Muscle of leg (tissue), 3 donors: ENCODE measurements at regions not wholly inside any gene's neighbourhood (a gene's known extent, or its start where the extent isn't known, plus 50 kb on each side); places are given as distances from the start of the nearest gene placed in this dataset.
"Not testable (repeated sequence)": the region's sequence is repeated elsewhere in the genome, so short reads cannot be mapped to it uniquely, and the experiment has no call there.

ENCODE experiments used
- DNase-seq: peaks from one replicate; pipeline ENCODE4 v3.0.0; 2013
- H3K27ac ChIP-seq: one replicate; pipeline ENCODE4 v1.5.1; 2013; ENCODE audit warnings: mild to moderate bottlenecking, low read length, control low read depth
- H3K27me3 ChIP-seq: one replicate; pipeline ENCODE4 v1.6.1; 2013; ENCODE audit warnings: low read length; ENCODE audit not compliant: control insufficient read depth, insufficient read depth
- H3K36me3 ChIP-seq: one replicate; pipeline ENCODE4 v1.6.1; 2013; ENCODE audit warnings: low read length; ENCODE audit not compliant: control insufficient read depth, insufficient read depth
- H3K4me1 ChIP-seq: one replicate; pipeline ENCODE4 v1.6.1; 2013; ENCODE audit warnings: low read length; ENCODE audit not compliant: control insufficient read depth, insufficient read depth
- H3K4me3 ChIP-seq: one replicate; pipeline ENCODE4 v1.5.1; 2013; ENCODE audit warnings: low read length, control low read depth
- H3K9me3 ChIP-seq: replicated peaks from 2 replicates; pipeline ENCODE4 v1.6.1; 2013; ENCODE audit warnings: low read depth, low read length; ENCODE audit not compliant: control insufficient read depth
- WGBS: methylation state at CpG from one replicate; pipeline ENCODE4 v1.1.5; 2013; ENCODE audit warnings: missing lambda C conversion rate; ENCODE audit not compliant: insufficient coverage; 5-methylcytosine and 5-hydroxymethylcytosine counted together

- Histone ChIP-seq H3K4me1 (no peaks in the 10 kb centered on the region), H3K36me3 (no peaks in the 10 kb centered on the region), H3K9me3 (no peaks in the 10 kb centered on the region), H3K4me3 (no peak overlapping the region), H3K27ac (no peak overlapping the region), H3K27me3 (no peaks in the 10 kb centered on the region)
- no CpG with 5 or more reads among the region's 2 CpGs for WGBS
- DNase-seq: no peak
These were observed 660.4 kb downstream of the CD109 start for GRCh38 chr6:74356391-74356790.

GRCh38 chr6:74346936-74347535 is 651.0 kb downstream of the CD109 start:
- no CpG with 5 or more reads among the region's 4 CpGs for WGBS
- Histone ChIP-seq H3K4me3 (no peak overlapping the region), H3K9me3 (no peaks in the 10 kb centered on the region), H3K27me3 (no peaks in the 10 kb centered on the region), H3K27ac (peak overlapping the region; percentile 94), H3K4me1 (peaks cover 3% of the 10 kb centered on the region), H3K36me3 (no peaks in the 10 kb centered on the region)
- DNase-seq: peak; percentile 92

DNA sequence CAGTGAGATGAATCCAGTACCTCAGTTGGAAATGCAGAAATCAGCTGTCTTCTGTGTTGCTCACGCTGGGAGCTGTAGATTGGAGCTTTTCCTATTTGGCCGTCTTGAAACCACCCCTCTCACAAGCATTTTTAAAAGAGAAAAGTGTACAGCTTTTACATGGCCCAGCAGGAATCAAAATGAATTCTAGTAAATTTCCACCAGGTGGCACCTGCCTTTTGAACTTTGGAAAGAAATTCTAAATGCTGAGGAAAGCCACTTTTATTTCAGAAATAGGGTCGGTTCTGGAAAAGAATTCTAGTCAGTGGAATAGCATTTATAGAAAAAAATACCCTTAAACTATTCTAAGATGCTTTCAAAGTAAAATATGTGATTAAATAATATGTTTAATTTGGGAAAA is 647.8 kb downstream of the CD109 start:
- Histone ChIP-seq H3K27ac (no peak overlapping the region), H3K36me3 (no peaks in the 10 kb centered on the region), H3K9me3 (no peaks in the 10 kb centered on the region), H3K4me3 (no peak overlapping the region), H3K27me3 (no peaks in the 10 kb centered on the region), H3K4me1 (peaks cover 3% of the 10 kb centered on the region)
- DNase-seq: no peak
- WGBS: no CpG with 5 or more reads among the region's 3 CpGs

GRCh38 chr6:74343321-74343720 is 647.3 kb downstream of the CD109 start:
- H3K9me3 ChIP-seq, H3K4me3 ChIP-seq, DNase-seq, H3K27ac ChIP-seq, H3K4me1 ChIP-seq, H3K27me3 ChIP-seq, H3K36me3 ChIP-seq: not testable (repeated sequence)
- 83% methylated on average over 3 of the region's 6 CpGs for WGBS

DNA sequence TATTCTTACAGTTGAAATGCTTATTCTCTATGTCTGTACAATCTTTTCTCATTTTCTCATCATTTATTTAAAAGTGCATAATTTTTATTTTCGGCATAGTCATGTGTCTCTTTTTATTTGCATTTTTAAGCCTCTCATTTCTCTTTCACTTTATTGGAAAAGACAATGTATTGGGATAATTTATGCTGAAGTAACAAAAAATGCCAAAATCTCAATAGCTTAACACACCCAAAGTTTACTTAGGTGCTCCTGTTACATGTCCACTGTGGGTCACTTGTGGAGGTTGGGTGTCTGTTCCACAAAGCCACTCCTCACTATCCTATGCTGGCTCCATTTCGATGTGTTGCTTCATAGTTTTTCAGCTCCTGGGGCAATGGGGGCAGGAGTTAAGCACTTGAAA is 638.7 kb downstream of the CD109 start:
- Histone ChIP-seq H3K4me3 (no peak overlapping the region), H3K36me3 (no peaks in the 10 kb centered on the region), H3K9me3 (no peaks in the 10 kb centered on the region), H3K4me1 (no peaks in the 10 kb centered on the region), H3K27ac (no peak overlapping the region), H3K27me3 (no peaks in the 10 kb centered on the region)
- no peak for DNase-seq
- no CpG with 5 or more reads among the region's 2 CpGs for WGBS

DNA sequence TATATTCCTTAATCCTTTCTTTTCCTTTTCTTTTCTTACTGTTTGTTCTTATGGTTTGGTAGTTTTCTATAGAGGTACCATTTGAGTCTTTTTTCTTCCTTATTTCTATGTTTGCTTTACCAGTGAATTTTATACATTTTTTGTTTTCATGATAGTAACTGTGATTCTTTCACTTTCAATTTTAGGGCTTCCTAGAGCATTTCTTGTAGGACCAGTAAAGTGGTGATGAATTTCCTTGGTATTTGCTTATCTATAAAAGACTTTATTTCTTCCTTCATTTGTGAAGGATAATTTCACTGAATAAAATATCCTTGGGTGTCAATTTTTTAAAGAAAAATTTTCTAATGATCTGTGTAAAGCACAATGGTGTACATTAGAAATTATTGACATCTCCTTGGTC is 637.4 kb downstream of the CD109 start:
- Histone ChIP-seq H3K9me3 (no peaks in the 10 kb centered on the region), H3K27me3 (no peaks in the 10 kb centered on the region), H3K4me3 (no peak overlapping the region)

GRCh38 chr6:74320715-74321114 is 624.7 kb downstream of the CD109 start:
- H3K4me3 ChIP-seq: no peak overlapping the region
- no peaks in the 10 kb centered on the region for H3K4me1 ChIP-seq
- no peaks in the 10 kb centered on the region for H3K9me3 ChIP-seq
- no peaks in the 10 kb centered on the region for H3K27me3 ChIP-seq
- no peaks in the 10 kb centered on the region for H3K36me3 ChIP-seq
- DNase-seq: peak; percentile 11
- H3K27ac ChIP-seq: no peak overlapping the region

More for the DNA sequence above, 637.4 kb downstream of the CD109 start:
- Histone ChIP-seq H3K27ac (no peak overlapping the region), H3K4me1 (no peaks in the 10 kb centered on the region), H3K36me3 (no peaks in the 10 kb centered on the region)
- no peak for DNase-seq

- no peak overlapping the region for H3K27ac ChIP-seq
- peak; percentile 19 for DNase-seq
- no peak overlapping the region for H3K4me3 ChIP-seq
- H3K27me3 ChIP-seq: no peaks in the 10 kb centered on the region
- no peaks in the 10 kb centered on the region for H3K36me3 ChIP-seq
- H3K9me3 ChIP-seq: no peaks in the 10 kb centered on the region
- no peaks in the 10 kb centered on the region for H3K4me1 ChIP-seq
These were observed 624.1 kb downstream of the CD109 start for GRCh38 chr6:74320074-74320473.

DNA sequence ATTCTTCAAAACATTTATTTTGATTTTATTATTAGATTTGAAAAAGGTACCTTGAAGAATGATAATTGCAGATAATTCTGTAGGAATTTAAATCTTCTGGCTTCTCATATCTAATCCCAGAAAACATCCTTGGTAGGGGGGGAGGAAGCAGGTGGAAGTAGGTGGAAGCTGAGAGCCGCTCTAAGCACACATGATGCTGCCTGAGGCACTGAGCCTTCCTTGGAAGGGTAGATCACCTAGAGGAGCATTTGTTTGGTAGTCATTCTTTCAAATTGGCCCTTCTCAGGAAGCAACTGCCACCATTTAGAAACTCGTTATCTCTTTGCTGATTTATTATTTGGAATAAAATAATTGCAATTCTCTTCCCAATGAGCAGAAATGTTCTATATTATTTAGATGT is 623.3 kb downstream of the CD109 start:
- no peak overlapping the region for H3K4me3 ChIP-seq
- no peak overlapping the region for H3K27ac ChIP-seq
- no CpG with 5 or more reads among the region's 2 CpGs for WGBS
- no peaks in the 10 kb centered on the region for H3K4me1 ChIP-seq
- no peak for DNase-seq
- no peaks in the 10 kb centered on the region for H3K36me3 ChIP-seq
- no peaks in the 10 kb centered on the region for H3K27me3 ChIP-seq
- no peaks in the 10 kb centered on the region for H3K9me3 ChIP-seq

DNA sequence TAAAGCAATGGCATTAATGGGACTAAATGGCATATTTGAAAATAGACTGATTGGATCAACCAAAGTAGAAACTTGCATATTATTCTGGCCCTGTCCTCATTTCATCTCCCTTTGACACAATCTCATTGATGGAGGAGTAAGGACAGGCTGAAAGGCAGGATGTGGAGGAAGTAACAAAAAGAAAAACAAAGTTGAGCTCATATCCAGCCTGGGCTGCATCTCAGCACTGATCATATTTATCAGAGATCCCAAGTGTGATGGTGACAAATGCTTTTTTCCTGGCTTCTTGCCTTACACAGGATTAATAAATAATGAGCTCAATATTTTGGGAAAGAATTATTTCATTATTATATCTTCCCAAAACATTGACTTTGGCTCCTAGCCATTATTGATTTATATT is 622.7 kb downstream of the CD109 start:
- no peaks in the 10 kb centered on the region for H3K9me3 ChIP-seq
- peak; percentile 9 for DNase-seq
- H3K4me1 ChIP-seq: no peaks in the 10 kb centered on the region
- no peak overlapping the region for H3K4me3 ChIP-seq
- H3K36me3 ChIP-seq: no peaks in the 10 kb centered on the region
- H3K27me3 ChIP-seq: no peaks in the 10 kb centered on the region
- no peak overlapping the region for H3K27ac ChIP-seq

DNA sequence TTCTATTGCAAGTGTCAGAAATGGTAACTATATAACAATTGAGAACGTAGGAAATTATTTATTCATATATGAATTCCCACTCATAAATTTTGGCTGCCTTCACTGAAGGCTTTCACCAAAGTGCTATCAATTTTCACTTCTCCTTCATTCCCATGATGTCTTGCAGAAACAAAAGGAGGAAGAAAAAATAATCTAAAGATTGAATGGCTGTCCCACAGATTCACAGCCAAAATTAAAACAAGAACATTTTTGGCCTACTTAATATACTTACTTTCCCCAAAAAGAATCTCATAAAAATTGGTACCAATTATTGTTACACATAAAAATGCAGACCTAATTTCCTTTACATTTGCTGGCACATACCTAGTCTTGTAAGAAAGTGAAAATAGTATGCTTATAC is 616.1 kb downstream of the CD109 start:
- Histone ChIP-seq H3K27me3 (no peaks in the 10 kb centered on the region), H3K4me1 (no peaks in the 10 kb centered on the region), H3K27ac (peak overlapping the region; percentile 48), H3K36me3 (no peaks in the 10 kb centered on the region), H3K9me3 (no peaks in the 10 kb centered on the region), H3K4me3 (no peak overlapping the region)
- WGBS: no CpG with 5 or more reads among the region's 1 CpG
- DNase-seq: peak; percentile 42
